Stimulated activated CD4-positive, alpha-beta T cell treated with anti-CD3 and anti-CD28 coated beads, Interleukin-1b, Interleukin-23, amount 100 ng/mL, for 48 hours (primary cell): ENCODE measurements at regions not wholly inside any gene's neighbourhood (a gene's known extent, or its start where the extent isn't known, plus 50 kb on each side); places are given as distances from the start of the nearest gene placed in this dataset.
A peak's percentile ranks its signal among the peaks of the same experiment; 100 is the strongest.
"Not testable (repeated sequence)": the region's sequence is repeated elsewhere in the genome, so short reads cannot be mapped to it uniquely, and the experiment has no call there.

ENCODE experiments used
- DNase-seq: peaks from one replicate; pipeline ENCODE4 v3.0.0-alpha.2; 2020

GRCh38 chrX:55813150-55813549 lies 95.6 kb downstream of the RRAGB start:
- no peak for DNase-seq

- no peak for DNase-seq
These were observed 98.0 kb downstream of the RRAGB start for GRCh38 chrX:55815546-55815945.

GRCh38 chrX:55816023-55816422 lies 98.5 kb downstream of the RRAGB start:
- no peak for DNase-seq

GRCh38 chrX:55818673-55819375 lies 101.3 kb downstream of the RRAGB start:
- DNase-seq, result no peak

- no peak for DNase-seq
These were observed 121.9 kb downstream of the RRAGB start for GRCh38 chrX:55839485-55839884.

GRCh38 chrX:55841962-55842752 lies 124.6 kb downstream of the RRAGB start:
- DNase-seq, result no peak

- not testable (repeated sequence) for DNase-seq
These were observed 149.2 kb downstream of the RRAGB start for GRCh38 chrX:55866779-55867178.

GRCh38 chrX:55867181-55867651 lies 149.7 kb downstream of the RRAGB start:
- no peak for DNase-seq

- no peak for DNase-seq
These were observed 150.2 kb downstream of the RRAGB start for GRCh38 chrX:55867708-55868107.

- DNase-seq, result no peak
These were observed 157.3 kb downstream of the RRAGB start for GRCh38 chrX:55874807-55875206.

GRCh38 chrX:55883541-55883940 lies 166.0 kb downstream of the RRAGB start:
- not testable (repeated sequence) for DNase-seq

- peak; percentile 47 for DNase-seq
These were observed 190.5 kb downstream of the RRAGB start for GRCh38 chrX:55907968-55908607.

GRCh38 chrX:55908661-55909212 lies 191.2 kb downstream of the RRAGB start:
- DNase-seq, result peak; percentile 1

GRCh38 chrX:55919367-55920221 lies 202.0 kb downstream of the RRAGB start:
- no peak for DNase-seq

GRCh38 chrX:55924574-55924973 lies 207.0 kb downstream of the RRAGB start:
- no peak for DNase-seq

- DNase-seq, result not testable (repeated sequence)
These were observed 211.0 kb downstream of the RRAGB start for GRCh38 chrX:55928529-55928928.
